ENCODE measurements at regions not wholly inside any gene's neighbourhood (a gene's known extent, or its start where the extent isn't known, plus 50 kb on each side); places are given as distances from the start of the nearest gene placed in this dataset.

GRCh38 chr5:153223376-153223775 lies 267.1 kb upstream of the GRIA1 start:
- TF ChIP-seq POLR2A (IDR thresholded peaks at IDR 0.05) (no peak), CTCF (IDR thresholded peaks at IDR 0.05) (no peak)
